ENCODE measurements at regions not wholly inside any gene's neighbourhood (a gene's known extent, or its start where the extent isn't known, plus 50 kb on each side); places are given as distances from the start of the nearest gene placed in this dataset.

DNA sequence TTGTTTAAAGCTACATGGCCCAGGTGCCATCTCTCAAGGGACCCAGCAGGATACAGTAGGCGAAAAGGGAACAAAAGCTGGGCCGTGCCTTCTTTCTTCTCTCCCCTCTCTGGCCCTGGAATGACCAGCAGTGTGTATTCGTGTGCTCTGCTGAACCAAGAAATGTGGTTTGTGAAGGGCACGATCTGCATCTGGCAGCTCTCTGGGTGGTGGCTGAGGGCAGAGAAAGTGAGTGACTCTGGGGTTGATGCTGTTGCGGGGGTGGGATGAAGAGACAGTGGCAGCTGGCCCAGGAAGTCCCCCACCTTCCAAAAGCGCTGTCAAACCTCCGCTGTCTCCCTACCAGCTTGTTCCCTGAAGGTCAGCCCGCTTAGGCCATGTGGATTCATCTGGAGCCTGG is 88.3 kb downstream of the CLDN34 start:
- no peaks in the 10 kb centered on the region for H3K36me3 ChIP-seq

GRCh38 chrX:10062352-10062751 is 94.4 kb upstream of the CLCN4 start:
- Histone ChIP-seq H3K4me3 (no peak overlapping the region), H3K9me3 (replicated peaks) (peaks cover 2% of the 10 kb centered on the region; the same call in 1 of the 2 replicates), H3K4me1 (no peaks in the 10 kb centered on the region), H3K27ac (no peak overlapping the region), H3K36me3 (no peaks in the 10 kb centered on the region), H3K27me3 (no peaks in the 10 kb centered on the region)
- DNase-seq = no peak

More for the DNA sequence above, 88.3 kb downstream of the CLDN34 start:
- DNase-seq = no peak
- no peak overlapping the region for H3K4me3 ChIP-seq
- peaks cover 8% of the 10 kb centered on the region for H3K4me1 ChIP-seq
- H3K27ac ChIP-seq = no peak overlapping the region
- H3K27me3 ChIP-seq = no peaks in the 10 kb centered on the region
- H3K9me3 ChIP-seq (replicated peaks) = peaks cover 8% of the 10 kb centered on the region; the same call in 1 of the 2 replicates

GRCh38 chrX:10062980-10063379 is 93.8 kb upstream of the CLCN4 start:
- DNase-seq = no peak
- Histone ChIP-seq H3K4me1 (no peaks in the 10 kb centered on the region), H3K27ac (no peak overlapping the region), H3K4me3 (no peak overlapping the region), H3K9me3 (replicated peaks) (no peaks in the 10 kb centered on the region), H3K27me3 (no peaks in the 10 kb centered on the region), H3K36me3 (no peaks in the 10 kb centered on the region)

GRCh38 chrX:10064736-10065135 is 92.0 kb upstream of the CLCN4 start:
- Histone ChIP-seq H3K4me1 (no peaks in the 10 kb centered on the region), H3K27ac (no peak overlapping the region), H3K4me3 (no peak overlapping the region), H3K9me3 (replicated peaks) (no peaks in the 10 kb centered on the region), H3K27me3 (no peaks in the 10 kb centered on the region), H3K36me3 (no peaks in the 10 kb centered on the region)
- DNase-seq = no peak

DNA sequence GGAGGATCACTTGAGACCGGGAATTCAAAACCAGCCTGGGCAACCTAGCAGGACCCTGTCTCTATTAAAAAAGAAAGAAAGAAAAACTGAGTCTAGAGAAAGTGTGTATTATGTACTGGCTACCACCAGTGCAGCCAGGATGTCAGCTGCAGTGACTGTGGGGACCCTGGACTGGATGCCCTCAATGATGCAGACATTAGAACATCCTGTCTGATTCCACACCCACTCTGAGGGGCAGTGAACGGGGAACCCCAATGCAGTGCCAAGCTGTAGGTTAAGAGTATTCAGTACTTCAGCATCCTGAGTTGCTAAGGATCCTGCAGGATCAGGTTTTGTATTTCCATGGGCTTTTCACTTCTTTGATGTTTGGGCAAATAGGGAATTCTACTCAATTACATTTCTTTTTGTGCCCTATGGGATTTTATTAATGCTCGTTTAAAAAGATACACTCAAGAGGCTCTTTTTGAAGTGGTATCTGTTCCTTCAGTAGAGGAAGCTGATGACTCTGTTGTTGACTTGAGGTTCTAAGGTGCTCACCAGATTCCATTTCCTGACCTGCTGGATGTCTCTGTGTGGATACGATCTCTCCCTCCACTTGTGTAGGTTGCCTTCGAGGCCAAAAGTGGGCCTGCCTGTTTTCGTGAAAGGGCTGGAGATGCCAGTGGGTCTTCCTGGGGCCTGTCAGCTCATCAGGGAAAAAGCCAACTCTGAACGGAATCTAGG is 85.9 kb upstream of the CLCN4 start:
- DNase-seq = no peak
- H3K27me3 ChIP-seq = no peaks in the 10 kb centered on the region
- no peak overlapping the region for H3K27ac ChIP-seq
- H3K9me3 ChIP-seq (replicated peaks) = no peaks in the 10 kb centered on the region
- H3K4me1 ChIP-seq = no peaks in the 10 kb centered on the region
- no peak overlapping the region for H3K4me3 ChIP-seq
- H3K36me3 ChIP-seq = no peaks in the 10 kb centered on the region

DNA sequence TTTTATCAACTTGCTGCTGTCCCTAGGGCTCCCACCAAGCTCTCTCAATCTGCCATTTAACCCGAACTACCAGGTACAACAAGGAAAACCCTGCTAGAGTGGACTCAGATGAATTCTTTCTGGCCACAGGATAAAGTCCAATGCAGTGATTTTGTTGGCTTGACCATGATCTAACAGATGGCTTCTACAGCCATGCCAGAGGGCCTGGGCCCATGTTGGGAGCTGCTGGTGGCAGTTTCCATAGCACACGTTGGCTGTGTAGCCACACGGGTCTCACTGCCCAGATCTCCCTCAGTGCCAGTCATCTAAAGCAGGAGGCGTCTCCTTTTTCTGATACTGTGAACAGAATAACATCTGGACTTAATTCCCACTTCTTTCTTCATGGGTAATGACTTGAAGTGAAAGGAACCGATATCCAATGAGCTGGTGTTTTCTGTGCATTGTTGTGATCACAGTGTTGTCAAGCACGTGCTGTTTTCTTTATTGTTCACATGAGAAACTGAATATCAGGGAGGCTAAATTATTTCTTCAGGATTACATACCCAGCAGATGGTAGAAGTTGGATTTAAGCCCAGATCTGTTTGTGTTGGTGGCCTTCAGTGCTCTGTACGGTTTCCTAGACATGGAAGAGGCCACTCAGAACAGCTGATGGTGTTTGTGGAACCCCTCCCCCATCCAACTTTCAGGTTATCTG is 85.2 kb upstream of the CLCN4 start:
- no peaks in the 10 kb centered on the region for H3K27me3 ChIP-seq
- H3K27ac ChIP-seq = no peak overlapping the region
- DNase-seq = peak in 1 of 2 experiments; percentile 13
- H3K9me3 ChIP-seq (replicated peaks) = no peaks in the 10 kb centered on the region
- H3K4me1 ChIP-seq = no peaks in the 10 kb centered on the region
- no peaks in the 10 kb centered on the region for H3K36me3 ChIP-seq
- no peak overlapping the region for H3K4me3 ChIP-seq

GRCh38 chrX:10072786-10073568 is 83.8 kb upstream of the CLCN4 start:
- no peaks in the 10 kb centered on the region for H3K4me1 ChIP-seq
- no peaks in the 10 kb centered on the region for H3K9me3 ChIP-seq (replicated peaks)
- DNase-seq = peak in 1 of 2 experiments; percentile 19
- H3K4me3 ChIP-seq = no peak overlapping the region
- H3K27me3 ChIP-seq = no peaks in the 10 kb centered on the region
- H3K36me3 ChIP-seq = no peaks in the 10 kb centered on the region; the same call in 1 of the 2 replicates
- H3K27ac ChIP-seq = no peak overlapping the region

- no peak for DNase-seq
- Histone ChIP-seq H3K36me3 (no peaks in the 10 kb centered on the region; the same call in 1 of the 2 replicates), H3K27me3 (no peaks in the 10 kb centered on the region), H3K27ac (no peak overlapping the region), H3K9me3 (replicated peaks) (no peaks in the 10 kb centered on the region), H3K4me3 (no peak overlapping the region), H3K4me1 (no peaks in the 10 kb centered on the region)
These were observed 83.1 kb upstream of the CLCN4 start for GRCh38 chrX:10073671-10074070.

DNA sequence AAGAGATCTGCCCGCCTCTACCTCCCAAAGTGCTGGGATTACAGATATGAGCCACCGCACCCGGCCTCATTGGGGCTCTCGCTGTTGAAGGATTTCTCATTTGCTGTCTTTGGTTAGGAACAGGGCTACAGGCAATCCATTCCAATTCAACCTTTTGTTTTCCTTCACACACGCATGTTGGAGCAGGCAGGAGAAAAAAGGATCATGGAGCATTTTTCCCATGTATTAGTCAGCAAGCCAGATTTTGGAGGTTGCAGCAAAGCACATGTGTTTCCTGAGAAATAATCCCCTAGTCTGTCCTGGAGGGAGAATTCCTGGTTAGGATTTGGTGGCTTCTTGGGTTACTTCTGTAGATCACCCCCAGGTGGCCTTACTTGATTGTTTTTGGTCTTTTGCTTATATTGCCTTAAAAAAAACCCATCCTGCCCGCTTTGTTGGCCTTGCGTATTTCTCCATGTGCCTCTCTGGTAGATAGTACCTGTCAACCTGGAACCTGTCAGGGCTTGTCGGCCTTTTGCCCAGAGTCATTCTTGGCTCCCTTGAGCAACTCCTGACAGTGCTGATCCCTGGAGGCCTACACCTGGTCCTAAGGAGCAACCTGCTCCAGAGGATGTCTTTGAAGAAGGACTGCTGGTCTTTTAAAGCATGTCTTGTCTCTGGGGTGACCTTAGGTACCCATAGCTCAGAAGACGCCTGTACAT is 82.4 kb upstream of the CLCN4 start:
- H3K36me3 ChIP-seq = no peaks in the 10 kb centered on the region; the same call in 1 of the 2 replicates
- no peak overlapping the region for H3K4me3 ChIP-seq
- H3K27ac ChIP-seq = no peak overlapping the region
- DNase-seq = no peak
- H3K27me3 ChIP-seq = no peaks in the 10 kb centered on the region
- no peaks in the 10 kb centered on the region for H3K4me1 ChIP-seq
- no peaks in the 10 kb centered on the region for H3K9me3 ChIP-seq (replicated peaks)

DNA sequence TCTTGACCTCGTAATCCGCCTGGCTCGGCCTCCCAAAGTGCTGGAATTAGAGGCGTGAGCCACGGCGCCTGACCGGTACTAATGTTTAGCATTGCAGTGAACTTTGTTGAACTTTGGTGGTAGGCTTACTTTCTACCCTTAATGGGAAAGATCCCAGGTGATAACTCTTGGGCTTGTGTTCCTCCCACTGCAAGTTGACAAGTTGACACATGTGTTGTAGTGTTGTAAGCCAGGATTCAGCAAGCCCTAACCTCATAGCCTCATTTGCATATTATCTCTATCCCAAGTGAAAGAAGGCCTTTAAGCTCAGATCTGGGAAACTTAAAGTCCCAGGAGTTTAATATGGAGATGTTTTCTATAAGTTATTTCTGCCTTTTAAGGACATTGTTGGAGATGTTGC is 80.0 kb upstream of the CLCN4 start:
- Histone ChIP-seq H3K9me3 (replicated peaks) (no peaks in the 10 kb centered on the region), H3K4me1 (no peaks in the 10 kb centered on the region), H3K36me3 (no peaks in the 10 kb centered on the region; the same call in 1 of the 2 replicates), H3K4me3 (no peak overlapping the region), H3K27me3 (no peaks in the 10 kb centered on the region), H3K27ac (no peak overlapping the region)
- DNase-seq = no peak

DNA sequence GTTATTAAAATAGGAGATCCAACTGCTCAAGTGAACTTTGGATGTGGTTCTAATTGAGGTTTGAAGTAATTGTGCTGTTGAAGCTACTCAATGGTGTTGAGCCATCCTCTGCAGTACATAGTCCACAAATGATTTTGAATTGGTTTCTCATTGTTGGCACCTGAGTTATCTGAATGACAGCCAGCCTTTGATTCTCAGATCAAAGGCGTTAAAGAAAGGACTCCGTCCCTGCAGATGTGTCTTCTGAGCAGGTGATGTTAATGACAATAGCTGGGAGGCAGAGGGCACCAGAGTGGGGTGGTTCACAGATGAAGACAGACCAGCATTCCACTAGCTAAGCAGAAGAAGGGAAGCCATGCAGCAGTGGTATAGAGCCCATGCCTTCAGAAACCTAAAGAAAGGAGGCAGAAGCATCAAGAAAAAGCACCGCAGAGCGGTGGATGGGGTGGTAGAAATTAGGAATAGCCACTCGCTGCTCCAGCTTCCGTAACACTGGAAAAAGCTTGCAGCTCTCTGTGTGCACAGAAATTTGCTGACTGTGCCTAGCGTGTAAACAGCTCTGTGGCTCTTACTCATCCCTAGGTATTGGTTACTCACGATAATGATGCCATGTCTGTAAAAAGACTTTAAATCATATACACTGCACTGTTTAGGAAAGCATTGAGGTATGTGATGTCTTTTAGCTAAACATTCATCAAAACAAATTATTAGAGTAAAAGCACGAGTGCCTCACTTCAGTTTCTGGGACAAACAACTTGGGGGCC is 79.2 kb upstream of the CLCN4 start:
- Histone ChIP-seq H3K9me3 (replicated peaks) (no peaks in the 10 kb centered on the region), H3K27ac (no peak overlapping the region), H3K36me3 (no peaks in the 10 kb centered on the region; the same call in 1 of the 2 replicates), H3K4me1 (no peaks in the 10 kb centered on the region), H3K4me3 (no peak overlapping the region), H3K27me3 (no peaks in the 10 kb centered on the region)
- no peak for DNase-seq

DNA sequence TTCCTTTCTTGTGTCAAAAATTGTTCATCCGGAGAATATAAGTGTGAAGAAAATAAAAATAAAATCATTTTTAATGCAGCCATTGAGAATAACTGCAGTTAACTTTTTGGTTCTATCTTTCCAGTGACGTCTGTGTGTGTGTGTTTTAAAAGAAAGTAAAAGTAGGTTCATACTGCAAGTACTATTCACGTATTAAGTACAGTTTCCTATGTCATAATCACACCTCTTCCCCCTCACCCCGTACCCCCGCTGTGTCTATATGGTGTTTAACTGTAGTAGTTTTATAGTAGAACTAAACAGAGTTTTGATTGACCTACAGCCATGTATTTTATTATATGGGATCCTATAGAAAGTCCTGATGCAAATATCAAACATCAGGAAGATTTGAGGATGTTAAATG is 78.5 kb upstream of the CLCN4 start:
- DNase-seq = no peak
- no peak overlapping the region for H3K4me3 ChIP-seq

GRCh38 chrX:10079231-10079630 is 77.5 kb upstream of the CLCN4 start:
- DNase-seq = no peak
- H3K9me3 ChIP-seq (replicated peaks) = no peaks in the 10 kb centered on the region
- H3K4me1 ChIP-seq = no peaks in the 10 kb centered on the region
- H3K27me3 ChIP-seq = no peaks in the 10 kb centered on the region
- no peak overlapping the region for H3K4me3 ChIP-seq
- no peaks in the 10 kb centered on the region; the same call in 1 of the 2 replicates for H3K36me3 ChIP-seq
- no peak overlapping the region for H3K27ac ChIP-seq

More for the DNA sequence above, 78.5 kb upstream of the CLCN4 start:
- Histone ChIP-seq H3K4me1 (no peaks in the 10 kb centered on the region), H3K36me3 (no peaks in the 10 kb centered on the region; the same call in 1 of the 2 replicates), H3K27ac (no peak overlapping the region), H3K27me3 (no peaks in the 10 kb centered on the region), H3K9me3 (replicated peaks) (no peaks in the 10 kb centered on the region)

GRCh38 chrX:10083809-10084208 is 73.0 kb upstream of the CLCN4 start:
- H3K9me3 ChIP-seq (replicated peaks) = no peaks in the 10 kb centered on the region
- no peaks in the 10 kb centered on the region for H3K4me1 ChIP-seq
- no peak overlapping the region for H3K27ac ChIP-seq
- no peak for DNase-seq
- H3K27me3 ChIP-seq = no peaks in the 10 kb centered on the region
- H3K36me3 ChIP-seq = no peaks in the 10 kb centered on the region
- H3K4me3 ChIP-seq = no peak overlapping the region

Measured in SJCRH30 (cell line).